Heart left ventricle (tissue), 16 donors: ENCODE measurements at regions not wholly inside any gene's neighbourhood (a gene's known extent, or its start where the extent isn't known, plus 50 kb on each side); places are given as distances from the start of the nearest gene placed in this dataset.

Source experiments
- ATAC-seq, 4 donors: fragments of 200-7000 bp; cut with Tn5 transposase; one replicate each; pipeline ENCODE4 v1.9.1; 2020 to 2022; ENCODE audit warnings: moderate library complexity in 4 of 4, mild to moderate bottlenecking in 3 of 4, moderate number of reproducible peaks in 1 of 4
- DNase-seq, 5 donors: peaks; one replicate each; pipeline ENCODE4 v3.0.0-alpha.2; 2020
- H3K27ac ChIP-seq, 12 donors: fragments of 200-600 bp; sonication (generic) in 4 of 12; one replicate each; pipeline versions ENCODE4 v1.5.0 to v1.8.0; 2016 to 2022; ENCODE audit warnings: mild to moderate bottlenecking in 2 of 12
- H3K27me3 ChIP-seq, 9 donors: fragments of 200-600 bp; sonication (generic) in 2 of 9; one replicate each; pipeline versions ENCODE4 v1.5.1 to v1.8.0; 2016 to 2022; ENCODE audit warnings: mild to moderate bottlenecking in 3 of 9
- H3K36me3 ChIP-seq, 9 donors: fragments of 200-600 bp; sonication (generic) in 2 of 9; one replicate each; pipeline versions ENCODE4 v1.5.0 to v1.8.0; 2018 to 2022; ENCODE audit warnings: mild to moderate bottlenecking in 2 of 9
- H3K4me1 ChIP-seq, 12 donors: fragments of 200-600 bp; sonication (generic) in 4 of 12; one replicate each; pipeline versions ENCODE4 v1.5.0 to v1.8.0; 2016 to 2022; ENCODE audit warnings: mild to moderate bottlenecking in 3 of 12
- H3K4me3 ChIP-seq, 12 donors: fragments of 200-600 bp; sonication (generic) in 4 of 12; one replicate each; pipeline versions ENCODE4 v1.5.0 to v1.8.0; 2017 to 2022; ENCODE audit warnings: mild to moderate bottlenecking in 9 of 12, moderate library complexity in 4 of 12
- H3K9me3 ChIP-seq, 12 donors: fragments of 200-600 bp; sonication (generic) in 4 of 12; one replicate each; pipeline versions ENCODE4 v1.5.0 to v1.8.0; 2016 to 2022; ENCODE audit warnings: mild to moderate bottlenecking in 1 of 12
- POLR2A ChIP-seq, 2 donors: fragments of 450-650 bp; IDR thresholded peaks; one replicate each; pipeline ENCODE4 v1.6.1; 2017; ENCODE audit warnings: antibody characterized with exemption in 2 of 2, mild to moderate bottlenecking in 2 of 2, moderate library complexity in 2 of 2
- WGBS, 4 donors: extraction: QIAGEN DNeasy Blood & Tissue Kit in 2 of 4; methylation state at CpG; one replicate each; pipeline versions ENCODE4 v1.1.5 to v1.1.7; 2013 to 2018; 5-methylcytosine and 5-hydroxymethylcytosine counted together
- intact Hi-C, 10 donors: fragments of 100-400 bp; cut with DNase I; formaldehyde crosslinking; loops; one replicate each; pipeline versions ENCODE4 v1.11.1 to v1.14.2; 2022
- TF ChIP-seq, protein P1 (sequence below), 12 donors: fragments of 200-600 bp; sonication (generic) in 4 of 12; IDR thresholded peaks; one replicate each; pipeline versions ENCODE4 v1.5.0 to v1.8.0; 2018 to 2022; ENCODE audit warnings: antibody characterized with exemption in 12 of 12, mild to moderate bottlenecking in 5 of 12
- donor health status: ischemic (EF 13 %, LVEDD 7.1; RV severe dilation, severe dysfunction).
- donor health status: healthy with polysubstance abuse.
- donor health status: DM: no; HTN: yes; CAD: no.
- donor health status: DM: no; HTN: no; CAD: no.
- donor health status: ischemic (EF 25% LVEDD 6.9; RV normal size, moderate dysfunction).
- donor health status: ischemic (EF 25% LVEDD 5.7; RV mildly dilated, moderate dysfunction).
- donor health status: healthy.
- donor health status: DM: yes; HTN: yes; CAD: no.
- donor health status: ischemic (EF 35%, LVEDD 5.7; RV mildly dilated, moderate dysfunction).
- donor health status: nonischemic (EF 11% LVEDD 7.7; RV severe dilation, severe dysfunction).
- donor health status: DM: yes; HTN: yes; CAD: no.
- donor health status: PGD.
- donor health status: ischemic (EF 29% LVEDD 5.4; RV normal size, mild dysfunction).
- donor health status: nonischemic (EF 23%, LVEDD 6.1; RV moderate dilation, normal function).

GRCh38 chr7:121697731-121698316 is 175.1 kb upstream of the PTPRZ1 start:
- WGBS, 4 donors = 70 to 89% (median 79%) methylated on average over 2 of the region's 2 CpGs
- no peaks in the 10 kb centered on the region for H3K27me3 ChIP-seq
- TF ChIP-seq, protein P1, sequence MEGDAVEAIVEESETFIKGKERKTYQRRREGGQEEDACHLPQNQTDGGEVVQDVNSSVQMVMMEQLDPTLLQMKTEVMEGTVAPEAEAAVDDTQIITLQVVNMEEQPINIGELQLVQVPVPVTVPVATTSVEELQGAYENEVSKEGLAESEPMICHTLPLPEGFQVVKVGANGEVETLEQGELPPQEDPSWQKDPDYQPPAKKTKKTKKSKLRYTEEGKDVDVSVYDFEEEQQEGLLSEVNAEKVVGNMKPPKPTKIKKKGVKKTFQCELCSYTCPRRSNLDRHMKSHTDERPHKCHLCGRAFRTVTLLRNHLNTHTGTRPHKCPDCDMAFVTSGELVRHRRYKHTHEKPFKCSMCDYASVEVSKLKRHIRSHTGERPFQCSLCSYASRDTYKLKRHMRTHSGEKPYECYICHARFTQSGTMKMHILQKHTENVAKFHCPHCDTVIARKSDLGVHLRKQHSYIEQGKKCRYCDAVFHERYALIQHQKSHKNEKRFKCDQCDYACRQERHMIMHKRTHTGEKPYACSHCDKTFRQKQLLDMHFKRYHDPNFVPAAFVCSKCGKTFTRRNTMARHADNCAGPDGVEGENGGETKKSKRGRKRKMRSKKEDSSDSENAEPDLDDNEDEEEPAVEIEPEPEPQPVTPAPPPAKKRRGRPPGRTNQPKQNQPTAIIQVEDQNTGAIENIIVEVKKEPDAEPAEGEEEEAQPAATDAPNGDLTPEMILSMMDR (IDR thresholded peaks at IDR 0.05) = no peak
- TF ChIP-seq POLR2A (IDR thresholded peaks at IDR 0.05) = no peak
- DNase-seq (no peak), ATAC-seq (no peak)
- H3K9me3 ChIP-seq = no peaks in the 10 kb centered on the region
- no peak overlapping the region for H3K27ac ChIP-seq
- no peaks in the 10 kb centered on the region for H3K4me1 ChIP-seq
- intact Hi-C loops = no loop called here
- no peak overlapping the region for H3K4me3 ChIP-seq
- H3K36me3 ChIP-seq = no peaks in the 10 kb centered on the region

DNA sequence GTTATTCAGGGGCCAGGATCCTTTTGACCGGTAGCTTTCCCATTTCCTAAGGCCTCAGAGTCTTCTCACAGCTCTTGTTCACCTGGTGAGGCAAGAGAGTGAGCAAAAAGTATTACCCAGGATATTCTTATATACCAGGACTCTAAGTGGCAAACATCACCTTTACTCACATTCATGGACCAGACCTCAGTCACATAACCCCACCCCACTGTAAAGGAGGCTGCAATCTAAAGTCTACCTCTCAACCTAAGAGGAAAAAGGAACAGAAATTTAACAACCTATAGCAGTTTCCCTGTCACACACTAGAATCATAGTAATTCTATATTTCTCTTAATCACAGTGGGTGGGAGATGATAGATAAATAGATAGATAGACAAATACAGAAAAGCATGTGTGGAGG is 176.0 kb upstream of the PTPRZ1 start:
- Histone ChIP-seq H3K27me3 (no peaks in the 10 kb centered on the region), H3K4me3 (no peak overlapping the region), H3K27ac (no peak overlapping the region), H3K9me3 (no peaks in the 10 kb centered on the region), H3K4me1 (no peaks in the 10 kb centered on the region), H3K36me3 (no peaks in the 10 kb centered on the region)
- ATAC-seq (no peak), DNase-seq (no peak)
- no peak for TF ChIP-seq POLR2A (IDR thresholded peaks at IDR 0.05)
- TF ChIP-seq, protein P1 (IDR thresholded peaks at IDR 0.05) = no peak
- intact Hi-C loops = no loop called here
- 83 to 91% (median 89%) methylated on average over 1 of the region's 1 CpG for WGBS, 4 donors

DNA sequence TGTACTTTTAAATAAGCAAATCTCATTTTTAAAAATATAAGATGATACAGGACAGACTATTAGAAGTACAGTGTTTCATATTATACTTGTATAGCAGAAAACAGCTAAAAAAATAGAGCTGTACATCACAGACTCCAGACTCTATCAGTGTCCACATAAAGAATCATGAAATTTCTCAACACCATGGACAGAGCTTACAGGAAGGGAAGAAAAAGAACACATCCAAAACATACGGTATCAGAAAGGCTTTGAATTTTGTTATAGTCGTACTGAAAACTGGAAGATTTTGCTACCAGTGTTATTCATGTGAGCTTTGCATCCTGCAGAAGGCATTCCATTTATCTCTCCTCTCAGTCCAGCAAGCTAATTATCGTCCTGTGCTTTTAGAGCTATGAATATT is 183.2 kb upstream of the PTPRZ1 start:
- 58 to 65% (median 65%) methylated on average over 3 of the region's 3 CpGs for WGBS, 4 donors
- no peak for ATAC-seq
- TF ChIP-seq POLR2A (IDR thresholded peaks at IDR 0.05) = no peak
- TF ChIP-seq, protein P1 (IDR thresholded peaks at IDR 0.05) = no peak
- DNase-seq = no peak
- no peaks in the 10 kb centered on the region for H3K27me3 ChIP-seq
- H3K36me3 ChIP-seq = no peaks in the 10 kb centered on the region
- no peak overlapping the region for H3K27ac ChIP-seq
- peaks cover 0 to 4% (median 0%) of the 10 kb centered on the region in 12 donors for H3K9me3 ChIP-seq
- intact Hi-C loops = no loop called here
- H3K4me1 ChIP-seq = no peaks in the 10 kb centered on the region
- no peak overlapping the region for H3K4me3 ChIP-seq

DNA sequence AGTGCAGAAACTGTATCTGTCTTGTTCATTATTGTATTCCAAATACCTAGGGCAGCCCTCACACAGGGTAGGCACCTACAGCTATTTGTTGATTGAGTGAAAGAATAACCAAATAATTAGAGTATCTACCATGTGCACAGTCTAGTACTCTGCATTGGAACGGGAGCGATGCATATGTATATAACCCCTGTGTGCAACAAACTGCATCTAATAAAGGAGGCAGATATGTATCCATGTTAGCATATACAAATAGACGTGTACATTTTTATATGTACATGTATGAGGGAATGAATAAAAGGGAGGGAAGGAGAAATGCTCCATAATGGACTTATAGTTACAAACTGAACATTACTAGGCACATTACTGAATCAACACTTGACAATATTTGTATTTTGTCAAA is 191.3 kb upstream of the PTPRZ1 start:
- 83 to 92% (median 89%) methylated on average over 3 of the region's 3 CpGs for WGBS, 4 donors
- no peaks in the 10 kb centered on the region for H3K4me1 ChIP-seq
- no peaks in the 10 kb centered on the region for H3K36me3 ChIP-seq
- H3K9me3 ChIP-seq = no peaks in the 10 kb centered on the region
- no peak for DNase-seq
- no peak overlapping the region for H3K27ac ChIP-seq
- ATAC-seq = no peak
- H3K27me3 ChIP-seq = no peaks in the 10 kb centered on the region
- intact Hi-C loops = no loop called here
- TF ChIP-seq, protein P1 (IDR thresholded peaks at IDR 0.05) = no peak
- no peak for TF ChIP-seq POLR2A (IDR thresholded peaks at IDR 0.05)
- no peak overlapping the region for H3K4me3 ChIP-seq
